ENCODE measurements at regions not wholly inside any gene's neighbourhood (a gene's known extent, or its start where the extent isn't known, plus 50 kb on each side); places are given as distances from the start of the nearest gene placed in this dataset.

- no TSS peak for BruUV-seq (replicated peaks)
- no peaks in the 10 kb centered on the region for H3K36me3 ChIP-seq (ENCODE audit: control insufficient read depth in 2 of 2, extremely low read depth in 1 of 2, insufficient read depth in 2 of 2, low read length in 2 of 2)
- H3K9ac ChIP-seq (replicated peaks; ENCODE audit: extremely low read depth, insufficient read depth, low read length): no peak overlapping the region
- intact Hi-C loops (cut with micrococcal nuclease): no loop called here
- DNase-seq (ENCODE audit: low read depth, low spot score) (no peak), FAIRE-seq (no peak)
- no peaks in the 10 kb centered on the region for H3K9me3 ChIP-seq (replicated peaks; ENCODE audit: control insufficient read depth, insufficient read depth, low read length)
- H4K20me1 ChIP-seq (replicated peaks; ENCODE audit: control insufficient read depth, extremely low read depth, insufficient read depth, low read length): no peaks in the 10 kb centered on the region
- POLR2A ChIA-PET: no interaction called here
- no peak overlapping the region for H3K4me2 ChIP-seq (ENCODE audit: insufficient read depth, low read length)
- H3K4me1 ChIP-seq (ENCODE audit: control insufficient read depth, extremely low read depth, insufficient read depth, low read length): peaks cover 2% of the 10 kb centered on the region
- H3K27ac ChIP-seq (ENCODE audit: insufficient read depth, low read depth, low read length): no peak overlapping the region
- CTCF ChIA-PET: no interaction called here
- no peak overlapping the region for H2AFZ ChIP-seq (ENCODE audit: low read depth, low read length)
- no peaks in the 10 kb centered on the region for H3K27me3 ChIP-seq (ENCODE audit: control insufficient read depth in 2 of 2, insufficient read depth in 2 of 2, low read length in 2 of 2)
- TF ChIP-seq GATA2 (IDR thresholded peaks at IDR 0.05; ENCODE audit: insufficient read depth, insufficient read length, low read depth, low read length) (no peak), POLR2AphosphoS5 (IDR thresholded peaks at IDR 0.05; ENCODE audit: insufficient read depth, low read depth, low read length) (no peak), CTCF (IDR thresholded peaks at IDR 0.05; ENCODE audit: extremely low read depth in 1 of 2, insufficient read depth in 1 of 2, low read depth in 1 of 2, low read length in 2 of 2) (no peak), EZH2 (IDR thresholded peaks at IDR 0.05; ENCODE audit: borderline replicate concordance, low read depth, low read length, severe bottlenecking) (no peak), POLR2A (IDR thresholded peaks at IDR 0.05; ENCODE audit: low read depth, low read length) (no peak), JUN (IDR thresholded peaks at IDR 0.05; ENCODE audit: borderline replicate concordance, insufficient read depth, insufficient read length, low read depth) (no peak), MAX (IDR thresholded peaks at IDR 0.05; ENCODE audit: insufficient read depth, insufficient read length) (no peak), MYC (IDR thresholded peaks at IDR 0.05; ENCODE audit: low read depth, low read length) (no peak)
- dilution Hi-C loops (cut with MboI; ENCODE audit: extremely low pct_ligation_motif_present, low sequenced_read_pairs): no loop called here
- no peak overlapping the region for H3K4me3 ChIP-seq (replicated peaks in 1 of 3; ENCODE audit: insufficient read depth in 1 of 3, low read depth in 1 of 3, low read length in 3 of 3)
- no peaks in the 10 kb centered on the region for H3K79me2 ChIP-seq (ENCODE audit: control insufficient read depth, insufficient read depth, low read length)
- no peaks in the 10 kb centered on the region for H3K9me1 ChIP-seq (replicated peaks; ENCODE audit: control insufficient read depth, extremely low read depth, insufficient read depth, low read length)
These were observed 261.7 kb upstream of the CRY1 start for GRCh38 chr12:107355004-107355565.
